HT-29 (cell line): ENCODE measurements at regions not wholly inside any gene's neighbourhood (a gene's known extent, or its start where the extent isn't known, plus 50 kb on each side); places are given as distances from the start of the nearest gene placed in this dataset.

Source experiments
- DNase-seq: peaks from one replicate; pipeline ENCODE4 v3.0.0-alpha.2; 2015; ENCODE audit warnings: low spot score

DNA sequence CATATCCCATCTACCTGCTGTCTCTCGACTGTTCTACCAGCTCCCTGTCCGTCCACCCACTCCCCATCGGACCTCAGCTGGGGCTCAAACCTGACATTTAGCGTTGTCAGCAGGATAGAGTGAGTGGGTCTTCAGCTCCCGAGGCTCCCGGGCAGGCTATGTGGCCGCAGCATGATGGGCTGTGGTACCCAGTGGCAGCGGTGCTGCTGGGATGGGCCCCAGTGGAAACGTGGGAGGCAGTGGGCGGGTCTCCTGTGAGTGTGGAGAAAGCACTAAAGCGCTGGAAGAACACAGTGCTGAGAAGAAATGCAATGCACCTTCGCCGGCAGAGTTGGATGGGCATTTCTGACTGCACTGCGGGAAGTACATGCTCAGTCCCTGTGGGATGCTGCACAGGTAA is 204.8 kb upstream of the SYT4 start:
- DNase-seq, result no peak

DNA sequence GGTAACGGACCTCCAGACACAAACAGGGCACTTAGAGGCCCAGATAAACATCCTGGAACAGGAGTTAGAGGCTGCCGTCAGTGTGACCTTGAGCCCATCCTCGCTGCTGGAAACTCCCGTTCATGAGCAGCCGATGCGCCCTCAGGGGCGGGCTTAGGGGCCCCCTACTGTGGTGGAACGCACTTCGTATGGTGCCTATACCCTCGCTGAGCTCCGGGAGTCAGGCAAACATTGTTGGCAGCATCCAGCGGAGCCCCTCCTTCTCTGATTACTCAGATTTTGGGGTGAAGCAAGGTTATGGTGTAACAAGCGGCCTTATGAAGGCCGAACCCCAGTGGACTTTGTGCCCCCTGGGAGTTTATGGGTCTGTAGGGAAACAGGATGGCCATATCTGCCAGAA is 205.3 kb upstream of the SYT4 start:
- DNase-seq, result no peak

DNA sequence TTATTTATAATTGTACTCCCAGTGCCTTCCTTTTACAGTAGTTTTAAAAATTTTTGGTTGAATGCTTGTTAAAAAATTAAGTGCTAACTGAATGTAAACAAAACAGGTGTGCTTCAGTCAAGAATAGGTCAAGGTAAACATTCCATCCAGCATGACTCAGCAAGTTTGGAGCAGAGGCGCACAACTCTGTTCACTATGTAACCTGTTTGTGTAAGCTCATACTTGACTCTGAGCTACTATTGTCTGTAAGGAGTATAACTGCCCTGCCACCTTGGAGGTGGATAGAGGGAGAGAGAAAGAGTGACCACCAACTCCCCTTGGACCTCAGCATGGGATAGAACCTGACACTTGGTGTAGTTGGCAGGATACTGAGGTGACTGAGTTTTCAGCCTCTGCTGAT is 207.4 kb upstream of the SYT4 start:
- no peak for DNase-seq

DNA sequence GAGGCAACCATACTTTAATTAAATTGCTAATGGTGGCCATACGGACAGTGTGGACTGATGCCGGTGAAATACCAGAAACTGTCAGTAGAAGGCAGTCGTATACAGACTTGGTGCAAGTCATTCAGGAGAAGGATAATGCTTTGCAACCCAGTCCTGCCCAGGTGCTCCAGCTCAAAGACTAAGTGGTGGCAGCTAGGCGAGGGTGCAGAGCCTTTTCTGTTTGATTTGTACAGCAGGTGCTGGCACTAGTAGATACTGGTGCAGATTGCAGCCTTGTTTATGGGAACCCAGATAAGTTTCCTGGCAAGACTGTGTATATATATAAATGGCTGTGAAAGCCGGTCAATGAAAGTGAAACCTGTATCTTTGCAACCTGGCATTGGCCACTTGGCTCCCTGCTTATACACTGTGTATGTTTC is 208.3 kb upstream of the SYT4 start:
- DNase-seq, result no peak

DNA sequence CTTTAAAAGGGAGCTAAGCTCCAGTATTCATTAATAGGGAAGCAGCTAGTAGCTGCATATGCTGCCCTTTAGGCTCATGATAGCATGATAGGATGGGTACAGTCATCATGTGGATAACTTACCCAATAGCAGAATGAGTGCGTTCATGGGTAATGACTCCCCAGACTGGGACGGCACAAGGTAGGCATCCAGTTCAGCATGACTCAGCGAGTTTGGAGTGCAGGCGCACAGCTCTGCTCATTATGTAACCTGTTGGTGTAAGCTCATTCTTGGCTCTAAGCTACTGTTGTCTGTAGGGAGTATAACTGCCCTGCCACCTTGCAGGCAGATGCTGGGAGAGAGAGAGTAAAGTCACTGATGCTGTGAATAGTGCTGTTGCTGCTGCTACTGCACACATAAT is 209.2 kb upstream of the SYT4 start:
- DNase-seq, result no peak

DNA sequence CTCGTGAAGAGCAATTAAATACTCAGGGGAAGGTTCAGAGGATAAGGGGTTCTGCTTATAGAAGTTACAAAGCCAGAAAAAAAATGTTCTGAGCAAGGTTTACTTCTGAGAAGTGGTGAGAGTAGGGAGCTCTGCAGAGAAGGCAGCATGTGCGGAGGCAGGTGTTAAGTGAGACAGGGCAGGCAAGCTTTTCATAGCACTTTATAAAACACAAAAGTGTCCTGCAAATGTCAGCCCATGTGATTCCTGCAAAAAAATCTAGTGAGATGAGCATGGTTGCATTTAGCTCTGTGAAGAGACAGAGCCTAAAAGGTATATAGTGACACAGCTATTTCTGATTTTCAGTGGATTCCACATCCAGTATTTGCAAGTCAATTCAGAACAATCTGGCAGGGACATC is 223.8 kb upstream of the SYT4 start:
- no peak for DNase-seq

DNA sequence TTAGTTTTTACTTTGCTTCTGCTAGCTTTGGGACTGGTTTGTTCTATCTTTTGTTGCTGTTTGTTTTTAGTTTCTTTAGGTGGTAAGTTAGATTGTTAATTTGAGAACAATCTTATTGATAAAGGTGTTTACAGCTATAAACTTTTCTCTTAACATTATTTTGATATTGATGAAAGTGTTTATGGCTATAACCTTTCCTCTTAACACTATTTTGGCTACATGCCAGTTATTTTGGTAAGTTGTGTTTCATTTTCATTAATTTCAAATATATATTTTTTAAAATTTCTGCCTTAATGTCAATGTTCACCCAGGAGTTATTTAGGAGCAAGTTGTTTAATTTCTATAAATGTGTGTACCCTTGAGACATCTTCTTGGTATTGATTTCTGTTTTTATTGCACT is 229.6 kb upstream of the SYT4 start:
- DNase-seq, result no peak

DNA sequence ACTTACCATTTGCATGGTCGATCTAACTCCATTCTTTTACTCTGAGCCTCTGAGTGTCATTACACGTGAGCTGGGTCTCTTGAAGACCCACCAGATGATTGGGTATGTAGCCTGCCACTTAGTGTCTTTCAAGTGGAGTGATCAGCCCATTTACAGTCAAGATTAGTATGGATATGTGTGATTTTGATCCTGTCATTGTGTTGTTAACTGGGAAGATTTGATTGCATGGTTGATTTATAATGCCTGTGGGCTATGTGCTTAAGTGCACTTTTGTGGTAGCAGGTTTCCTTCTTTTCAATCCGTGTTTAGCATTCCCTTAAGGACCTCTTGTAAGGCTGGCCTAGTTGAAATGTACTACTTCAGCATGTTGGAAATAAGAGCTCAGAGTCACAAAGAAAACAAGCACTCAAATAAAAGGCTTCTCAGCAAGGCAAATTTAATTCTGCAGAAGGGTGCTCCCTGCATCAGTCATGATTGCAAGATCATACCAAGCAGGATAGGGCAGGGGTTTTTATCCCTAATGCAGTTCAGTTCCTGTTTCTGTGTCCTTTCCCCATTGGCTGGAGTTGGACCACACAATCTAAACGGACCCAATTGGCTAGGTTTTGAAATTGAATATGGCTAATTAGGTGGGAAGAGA is 230.7 kb upstream of the SYT4 start:
- DNase-seq, result no peak

DNA sequence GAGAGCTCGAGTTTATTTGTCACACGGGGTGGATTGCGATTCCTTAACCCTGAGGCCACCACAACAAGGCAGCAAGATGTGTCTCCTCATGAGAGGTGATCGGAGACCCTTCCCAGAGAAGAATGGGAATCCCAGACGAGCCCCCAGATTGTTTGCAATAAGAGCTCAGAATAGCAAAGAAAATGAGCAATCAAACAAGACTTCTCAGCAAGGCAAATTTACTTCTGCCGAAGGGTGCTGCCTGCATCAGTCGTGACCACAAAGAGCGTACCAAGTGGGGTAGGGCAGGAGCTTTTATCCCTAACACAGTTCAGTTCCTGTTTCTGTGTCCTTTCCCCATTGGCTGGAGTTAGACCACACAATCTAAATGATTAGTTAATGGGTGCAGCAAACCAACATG is 237.5 kb upstream of the SYT4 start:
- no peak for DNase-seq

DNA sequence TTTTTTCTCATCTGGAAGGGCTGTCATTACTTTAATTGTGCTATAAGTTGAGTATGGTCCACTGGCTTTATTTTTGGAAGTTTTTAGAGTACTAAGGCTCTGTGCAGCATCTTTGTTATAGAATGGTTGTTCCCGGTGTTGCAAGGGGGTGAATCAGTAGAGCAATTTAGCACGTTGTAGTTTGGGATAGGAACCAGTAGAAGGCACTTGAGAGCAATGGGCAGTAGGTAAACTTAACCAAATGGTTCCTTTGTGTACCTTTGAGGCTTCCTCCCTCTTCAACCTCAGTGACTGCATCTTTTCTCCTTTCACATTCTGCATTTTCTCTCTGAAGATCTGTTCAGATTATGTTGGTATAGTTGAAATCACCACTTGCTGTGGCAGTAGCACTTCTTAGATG is 238.2 kb upstream of the SYT4 start:
- no peak for DNase-seq

DNA sequence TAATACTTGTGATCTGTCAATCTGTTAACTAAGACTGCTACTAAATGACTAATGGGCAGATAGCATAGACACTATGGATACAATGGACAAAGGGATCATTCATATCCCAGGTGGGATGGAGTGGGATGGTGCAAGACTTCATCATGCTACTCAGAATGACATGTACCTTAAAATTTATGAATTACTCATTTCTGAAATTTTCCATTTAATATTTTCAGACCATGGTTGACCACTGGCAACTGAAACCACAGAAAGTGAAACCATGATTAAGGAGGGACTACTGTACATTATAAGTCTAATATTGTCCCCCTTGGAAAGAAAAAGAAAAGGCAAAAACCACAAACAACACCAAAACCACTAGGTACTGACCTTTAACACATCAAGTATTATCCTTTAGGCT is 247.0 kb upstream of the SYT4 start:
- no peak for DNase-seq

DNA sequence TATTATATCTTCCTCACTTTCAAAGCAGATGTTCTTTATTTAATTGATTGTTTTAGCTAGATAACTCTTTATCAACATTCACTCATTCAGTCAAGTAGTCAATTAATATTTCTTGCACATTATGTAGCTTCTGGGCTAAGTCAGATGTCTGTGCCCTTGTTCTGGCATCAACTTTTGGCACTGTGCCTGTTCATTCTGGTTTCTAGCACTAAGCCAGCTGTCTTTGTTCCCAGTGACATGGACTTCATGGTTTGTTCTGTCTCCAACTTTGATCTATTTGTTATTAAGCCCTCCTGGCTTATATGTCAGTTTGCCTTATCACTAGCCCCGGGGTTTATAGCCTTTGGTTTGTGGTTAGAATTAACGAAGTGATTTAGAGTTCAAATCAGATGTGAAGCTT is 247.9 kb upstream of the SYT4 start:
- no peak for DNase-seq

DNA sequence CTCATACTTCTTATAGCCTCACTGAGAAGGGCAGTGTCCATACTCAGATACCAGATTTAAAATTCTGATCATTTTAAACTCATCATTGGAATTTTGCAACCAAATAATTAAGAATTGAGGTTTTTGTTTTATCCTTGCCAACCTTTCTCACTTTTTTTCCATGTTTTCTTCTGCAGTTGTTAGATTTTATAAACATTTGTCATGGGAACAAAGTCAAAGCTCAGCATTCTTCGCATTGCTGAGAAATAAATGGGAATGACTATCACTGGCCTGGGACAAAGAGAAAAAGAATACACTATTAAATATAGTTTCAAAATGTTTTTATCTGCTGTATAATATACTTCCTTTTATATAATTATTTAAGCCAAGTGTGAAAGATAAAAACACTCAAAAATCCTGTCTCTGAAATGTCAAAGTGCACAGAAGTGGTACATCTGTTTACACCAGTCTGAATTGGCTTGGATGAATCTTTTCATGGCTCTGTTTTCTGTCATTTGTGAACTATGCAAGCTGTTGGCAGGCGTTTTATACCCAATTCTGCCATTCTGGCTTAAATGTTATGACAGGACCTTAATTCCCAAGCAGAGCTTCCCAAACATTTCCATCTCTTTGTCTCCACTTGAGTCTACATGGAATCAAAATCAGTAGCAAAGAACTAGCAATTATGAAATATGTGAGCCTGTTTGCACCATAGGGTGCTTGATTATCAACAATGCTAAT is 249.3 kb upstream of the SYT4 start:
- DNase-seq, result no peak

DNA sequence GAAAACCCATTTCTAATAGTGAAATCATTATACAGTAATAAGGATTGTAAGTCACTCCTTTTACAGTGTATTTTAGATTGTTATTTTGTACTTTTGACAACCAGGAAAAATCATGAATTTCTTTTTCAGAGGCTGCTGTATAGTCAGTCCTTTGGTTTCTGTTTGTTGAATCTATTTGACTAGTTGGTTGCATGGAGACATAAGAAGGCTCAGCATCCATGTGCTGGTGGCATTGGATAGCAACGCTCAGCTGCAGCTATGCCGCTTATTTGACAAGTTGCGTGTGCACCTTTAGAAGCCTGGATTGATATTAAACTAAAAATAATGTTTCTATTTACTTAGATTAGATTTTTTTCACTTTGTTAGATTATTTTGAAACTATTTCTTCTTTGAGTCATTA is 254.1 kb upstream of the SYT4 start:
- no peak for DNase-seq

DNA sequence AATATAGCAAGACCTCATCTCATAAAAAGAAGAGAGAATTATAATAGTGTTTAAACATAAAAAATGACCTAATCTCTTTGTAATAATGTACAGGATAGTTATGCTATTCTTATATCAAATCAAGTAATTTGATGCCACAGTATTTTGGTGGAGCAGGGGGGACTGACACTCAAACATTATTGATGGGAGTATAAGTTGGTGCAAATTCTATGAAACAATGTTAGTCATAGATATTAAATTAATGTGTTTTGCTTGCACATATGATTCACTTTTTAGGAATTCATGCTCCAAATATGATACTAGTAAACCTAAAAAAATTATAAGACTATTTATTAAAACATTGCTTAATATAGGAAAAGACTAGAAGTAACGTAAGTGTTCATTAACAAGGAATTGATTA is 256.1 kb upstream of the SYT4 start:
- DNase-seq, result no peak

DNA sequence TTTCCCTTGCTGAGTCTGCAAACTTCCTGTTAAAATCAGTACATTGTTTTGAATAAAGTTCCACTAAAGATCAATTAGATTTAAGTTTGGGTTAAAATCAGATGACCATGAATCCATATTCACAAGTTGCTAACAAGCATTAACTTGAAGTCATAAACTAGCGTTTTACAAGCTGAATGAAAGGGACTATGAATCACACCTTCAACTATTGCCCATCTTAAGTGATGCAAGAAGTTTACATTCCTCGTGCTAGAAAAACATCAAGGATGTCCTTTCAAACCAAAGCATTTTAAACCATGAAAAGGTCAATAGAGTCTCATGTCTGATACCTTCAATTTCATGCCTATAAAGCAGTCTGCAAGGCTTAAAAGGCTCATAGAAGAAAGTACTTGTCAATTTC is 257.2 kb upstream of the SYT4 start:
- DNase-seq, result no peak

DNA sequence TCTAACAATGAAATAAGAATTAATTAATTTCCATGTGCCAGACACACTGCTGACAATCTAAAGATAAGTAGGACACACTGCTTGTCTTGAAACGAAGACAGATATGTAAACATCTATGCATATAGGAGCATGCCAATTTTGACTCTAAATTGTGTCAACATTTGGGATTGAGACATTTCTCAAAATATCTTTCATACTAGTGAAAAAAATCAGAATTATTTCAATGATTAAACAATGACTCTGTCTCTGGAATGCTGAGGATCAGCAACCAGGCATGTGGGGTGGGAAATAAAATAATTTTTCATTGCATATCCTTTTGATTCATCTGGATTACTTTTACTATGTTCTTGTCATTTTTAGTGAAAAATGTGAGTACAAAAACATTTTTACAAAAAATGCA is 262.6 kb upstream of the SYT4 start:
- DNase-seq, result no peak

DNA sequence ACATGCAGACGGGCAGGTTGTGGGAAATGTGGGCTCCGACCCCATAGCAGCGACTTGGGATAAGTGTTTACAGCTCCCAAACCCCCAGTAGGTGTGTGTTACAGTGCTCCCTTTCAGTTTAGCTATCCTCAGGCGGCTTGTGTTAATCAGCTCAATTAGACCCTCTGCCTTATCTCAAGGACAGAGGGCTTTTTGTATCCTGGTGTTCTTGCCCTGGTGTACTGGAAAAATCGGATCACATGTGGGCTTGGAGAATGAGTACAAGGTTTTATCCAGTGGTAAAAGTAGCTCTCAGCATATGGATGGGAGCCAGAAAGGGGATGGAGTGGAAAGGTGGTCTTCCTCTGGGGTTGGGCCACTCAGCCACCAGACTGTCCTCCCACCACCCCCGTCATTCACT is 264.7 kb upstream of the SYT4 start:
- DNase-seq, result no peak

DNA sequence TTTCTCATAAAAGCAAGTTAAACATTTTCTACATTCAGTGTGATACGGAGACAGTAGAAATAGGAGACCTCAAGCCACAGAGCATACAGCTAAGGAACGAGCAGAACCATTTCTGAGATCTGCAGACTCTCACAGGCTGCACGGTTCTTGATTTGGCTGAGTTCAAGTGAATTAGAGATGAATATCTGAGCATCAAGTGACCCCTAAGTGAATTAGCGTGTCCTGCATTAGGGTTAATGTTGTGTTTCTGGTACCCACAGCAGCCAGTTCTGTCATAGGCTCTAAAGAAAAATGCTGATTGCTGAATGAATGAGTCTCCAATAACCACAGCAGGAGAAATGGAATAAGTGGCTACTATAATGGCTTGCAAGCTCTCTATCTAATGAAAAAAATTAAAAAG is 265.9 kb upstream of the SYT4 start:
- no peak for DNase-seq

DNA sequence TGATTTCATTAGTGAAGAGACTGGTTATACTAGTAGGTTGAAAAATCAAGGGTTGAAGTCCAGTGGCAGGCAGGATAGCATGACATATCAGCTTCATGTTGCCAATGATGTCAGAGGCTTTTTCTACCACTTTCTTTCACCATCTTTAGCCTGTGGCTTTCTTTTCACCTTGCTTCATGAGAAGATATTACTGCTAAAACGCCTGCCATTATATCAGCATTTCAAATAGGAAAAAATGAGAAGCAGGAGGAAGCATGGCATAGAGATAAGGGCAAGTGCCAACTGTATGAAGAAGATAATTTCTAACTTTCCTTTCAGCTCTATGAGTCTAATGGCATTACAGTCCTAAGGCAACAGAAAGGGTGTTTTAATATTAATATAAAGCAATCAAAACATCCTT is 270.2 kb upstream of the SYT4 start:
- DNase-seq, result no peak

DNA sequence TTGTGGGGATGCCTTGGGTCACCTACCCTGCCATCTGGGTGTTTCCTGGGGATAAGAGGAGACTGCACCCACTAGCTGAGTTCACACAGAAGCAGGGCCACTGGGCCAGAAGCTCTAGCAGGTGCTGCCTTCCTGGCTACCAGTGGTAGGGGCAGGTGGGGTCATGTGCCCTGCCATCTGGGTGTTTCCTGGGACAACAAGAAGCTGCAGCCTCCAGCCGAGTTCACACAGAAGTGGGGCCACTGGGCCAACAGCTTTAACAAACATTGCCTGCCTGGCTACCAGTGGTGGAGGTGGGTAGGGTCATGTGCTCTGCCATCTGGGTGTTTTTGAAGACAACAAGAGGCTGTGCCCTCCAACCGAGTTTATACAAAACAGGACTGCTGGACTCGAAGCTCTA is 282.2 kb upstream of the SYT4 start:
- no peak for DNase-seq

DNA sequence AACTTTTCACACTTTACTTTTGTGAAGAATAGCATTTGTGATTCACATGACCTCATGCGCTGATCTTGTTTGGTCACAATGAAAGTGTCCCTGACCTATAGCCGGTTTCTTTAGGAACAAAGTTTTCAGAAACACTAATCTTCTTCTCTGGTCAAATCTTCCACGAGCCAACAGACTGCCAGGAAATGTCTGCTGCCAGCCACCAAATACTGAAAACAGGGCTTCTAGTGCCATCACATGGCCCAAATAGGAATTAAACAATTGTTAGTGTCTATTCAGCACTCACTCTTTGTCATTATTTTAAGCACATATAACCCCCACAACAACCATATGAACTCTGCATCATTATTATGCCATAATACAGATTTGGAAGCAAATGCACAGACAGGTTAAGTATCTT is 286.5 kb upstream of the SYT4 start:
- DNase-seq, result peak; percentile 52

DNA sequence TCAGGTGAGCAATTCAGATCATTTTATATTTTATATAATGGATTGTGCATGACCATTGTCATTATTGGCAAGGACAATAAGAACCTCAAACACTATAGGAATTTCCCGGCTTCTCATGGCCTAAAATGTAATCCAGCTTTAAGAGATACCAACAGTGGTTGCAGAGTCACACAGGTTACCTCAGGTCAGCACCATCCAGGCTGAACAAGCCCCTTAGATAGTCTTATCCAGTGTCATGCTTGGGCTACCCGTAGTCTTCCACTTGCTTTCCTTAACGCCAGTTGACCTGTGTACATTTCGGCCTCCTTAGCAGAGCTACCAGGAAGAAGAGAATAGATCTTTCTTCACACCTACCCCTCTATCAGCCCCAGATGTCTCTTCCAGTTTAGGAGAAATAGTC is 293.3 kb upstream of the SYT4 start:
- no peak for DNase-seq
